Activated naive CD4-positive, alpha-beta T cell treated with anti-CD3 and anti-CD28 coated beads, Interleukin-2, amount 50 U/mL, for 72 hours (primary cell): ENCODE measurements at regions not wholly inside any gene's neighbourhood (a gene's known extent, or its start where the extent isn't known, plus 50 kb on each side); places are given as distances from the start of the nearest gene placed in this dataset.

Source experiments
- ATAC-seq, 2 donors: fragments of 150-1000 bp; cut with Tn5 transposase; 2 replicates each; pipeline ENCODE4 v1.10.0; 2021; ENCODE audit warnings: mild to moderate bottlenecking in 2 of 2, moderate library complexity in 2 of 2
- DNase-seq, 2 donors: peaks; one replicate each; pipeline ENCODE4 v3.0.0; 2021 to 2022; ENCODE audit warnings: low spot score in 2 of 2
- H3K27ac Mint-ChIP-seq, 2 donors: one replicate each; pipeline ENCODE4 v1.8.0; 2022; ENCODE audit warnings: mild to moderate bottlenecking in 2 of 2, mixed read lengths in 2 of 2
- H3K36me3 Mint-ChIP-seq, 2 donors: one replicate each; pipeline ENCODE4 v1.8.0; 2022; ENCODE audit warnings: mixed read lengths in 2 of 2
- H3K9me3 Mint-ChIP-seq, 2 donors: one replicate each; pipeline ENCODE4 v1.8.0; 2022; ENCODE audit warnings: mixed read lengths in 2 of 2

DNA sequence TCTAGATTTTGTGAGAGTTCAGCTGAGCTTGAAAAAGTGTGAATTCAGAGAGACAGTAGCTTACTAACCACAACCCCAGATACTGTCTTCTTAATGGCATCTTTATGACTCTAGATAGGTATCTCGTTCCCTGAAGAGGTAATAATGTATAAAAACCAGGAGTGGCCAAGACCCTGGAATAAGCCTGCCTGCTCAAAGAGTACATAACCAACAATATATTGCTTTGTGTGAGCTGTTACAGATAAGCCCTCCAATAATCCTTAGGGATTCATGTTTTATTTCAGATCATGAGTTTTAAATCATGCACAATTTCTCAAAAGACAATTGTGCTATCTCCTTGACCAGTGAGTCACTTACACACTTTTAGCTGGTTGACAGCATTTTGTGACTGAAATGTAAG, 327.8 kb upstream of the ADGRB3 start:
- H3K9me3 Mint-ChIP-seq = peaks cover 11 to 12% of the 10 kb centered on the region in 2 donors
- ATAC-seq (no peak), DNase-seq (no peak)
- peaks cover 0 to 5% of the 10 kb centered on the region in 2 donors for H3K36me3 Mint-ChIP-seq
- no peak overlapping the region for H3K27ac Mint-ChIP-seq

- Mint-ChIP-seq H3K9me3 (peaks cover 27 to 29% of the 10 kb centered on the region in 2 donors), H3K27ac (no peak overlapping the region), H3K36me3 (no peaks in the 10 kb centered on the region)
- DNase-seq (no peak), ATAC-seq (no peak)
Observed at GRCh38 chr6:68296126-68296525, 339.0 kb upstream of the ADGRB3 start.

- no peak overlapping the region for H3K27ac Mint-ChIP-seq
- peaks cover 22 to 27% of the 10 kb centered on the region in 2 donors for H3K9me3 Mint-ChIP-seq
- DNase-seq = no peak
- no peak for ATAC-seq
- H3K36me3 Mint-ChIP-seq = peaks cover 0 to 7% of the 10 kb centered on the region in 2 donors
Observed at GRCh38 chr6:68282646-68283045, 352.4 kb upstream of the ADGRB3 start.

- DNase-seq = no peak
- peaks cover 12 to 19% of the 10 kb centered on the region in 2 donors for H3K9me3 Mint-ChIP-seq
- no peak for ATAC-seq
- no peak overlapping the region for H3K27ac Mint-ChIP-seq
- peaks cover 0 to 3% of the 10 kb centered on the region in 2 donors for H3K36me3 Mint-ChIP-seq
Observed at GRCh38 chr6:68279793-68280557, 355.1 kb upstream of the ADGRB3 start.

DNA sequence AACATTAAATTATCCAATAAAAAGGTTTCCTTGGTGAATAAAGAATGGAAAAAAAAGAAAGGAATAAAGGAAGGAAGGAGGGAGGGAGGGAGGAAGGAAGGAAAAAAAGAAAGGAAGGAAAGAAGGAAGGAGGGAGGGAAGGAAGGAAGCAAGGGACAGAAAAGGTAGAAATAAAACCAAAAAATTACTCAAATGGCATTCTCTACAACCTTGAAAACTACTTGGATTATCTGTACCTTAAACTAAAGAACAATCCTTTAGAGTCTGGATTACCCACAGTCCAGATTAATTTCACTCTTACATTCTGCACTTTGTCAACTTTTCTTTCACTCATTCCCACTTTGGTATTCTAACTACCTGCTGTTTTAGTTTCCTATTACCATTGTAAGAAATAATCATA, 361.8 kb upstream of the ADGRB3 start:
- DNase-seq (no peak), ATAC-seq (no peak)
- no peaks in the 10 kb centered on the region for H3K36me3 Mint-ChIP-seq
- H3K9me3 Mint-ChIP-seq = peaks cover 0 to 4% of the 10 kb centered on the region in 2 donors
- H3K27ac Mint-ChIP-seq = no peak overlapping the region

- DNase-seq (no peak), ATAC-seq (no peak)
- Mint-ChIP-seq H3K9me3 (peaks cover 23 to 35% of the 10 kb centered on the region in 2 donors), H3K27ac (no peak overlapping the region), H3K36me3 (peaks cover 0 to 5% of the 10 kb centered on the region in 2 donors)
Observed at GRCh38 chr6:68256391-68256790, 378.7 kb upstream of the ADGRB3 start.

DNA sequence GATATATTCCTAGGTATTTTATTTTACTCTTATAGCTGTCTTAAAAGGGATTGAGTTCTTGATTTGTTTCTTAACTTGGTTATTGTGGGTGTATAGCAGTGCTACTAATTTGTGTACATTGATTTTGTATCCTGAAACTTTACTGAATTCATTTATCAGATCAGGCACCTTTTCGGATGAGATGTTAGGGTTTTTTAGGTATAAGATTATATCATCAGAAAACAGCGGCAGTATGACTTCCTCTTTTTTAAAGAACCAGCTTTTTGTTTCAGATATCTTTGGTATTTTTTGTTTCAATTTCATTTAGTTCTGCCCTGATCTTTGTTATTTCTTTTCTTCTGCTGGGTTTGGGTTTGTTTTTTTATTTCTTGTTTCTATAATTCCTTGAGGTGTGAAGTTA, 382.4 kb upstream of the ADGRB3 start:
- DNase-seq = no peak
- peaks cover 0 to 5% of the 10 kb centered on the region in 2 donors for H3K36me3 Mint-ChIP-seq
- peaks cover 15 to 34% of the 10 kb centered on the region in 2 donors for H3K9me3 Mint-ChIP-seq
- H3K27ac Mint-ChIP-seq = no peak overlapping the region
- no peak for ATAC-seq

GRCh38 chr6:68247782-68248181, 387.3 kb upstream of the ADGRB3 start:
- no peak for DNase-seq
- no peak for ATAC-seq
- no peak overlapping the region for H3K27ac Mint-ChIP-seq
- H3K9me3 Mint-ChIP-seq = peaks cover 9 to 15% of the 10 kb centered on the region in 2 donors
- H3K36me3 Mint-ChIP-seq = no peaks in the 10 kb centered on the region

DNA sequence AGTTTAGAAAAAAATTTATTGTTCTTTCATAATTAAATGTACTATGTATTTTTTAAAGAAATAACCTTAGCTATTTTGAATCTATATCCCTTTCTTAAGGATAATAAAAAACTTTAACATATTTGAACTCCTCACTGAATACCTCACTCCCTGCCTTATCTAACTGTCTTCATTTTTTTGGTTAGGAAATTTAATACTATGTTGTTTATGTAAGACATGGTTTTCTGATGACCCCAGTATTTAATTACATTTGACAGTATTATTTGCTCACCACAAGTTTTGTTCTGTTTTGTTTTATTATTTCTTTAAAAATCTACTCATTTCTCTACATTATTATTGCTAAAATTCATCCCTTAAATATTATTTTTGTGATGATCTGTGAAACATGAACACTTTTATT, 394.4 kb upstream of the ADGRB3 start:
- ATAC-seq (no peak), DNase-seq (no peak)
- Mint-ChIP-seq H3K27ac (no peak overlapping the region), H3K9me3 (peaks cover 0 to 6% of the 10 kb centered on the region in 2 donors), H3K36me3 (no peaks in the 10 kb centered on the region)

GRCh38 chr6:68239034-68239433, 396.0 kb upstream of the ADGRB3 start:
- peaks cover 0 to 3% of the 10 kb centered on the region in 2 donors for H3K9me3 Mint-ChIP-seq
- DNase-seq = no peak
- ATAC-seq = no peak
- H3K27ac Mint-ChIP-seq = no peak overlapping the region
- H3K36me3 Mint-ChIP-seq = no peaks in the 10 kb centered on the region

DNA sequence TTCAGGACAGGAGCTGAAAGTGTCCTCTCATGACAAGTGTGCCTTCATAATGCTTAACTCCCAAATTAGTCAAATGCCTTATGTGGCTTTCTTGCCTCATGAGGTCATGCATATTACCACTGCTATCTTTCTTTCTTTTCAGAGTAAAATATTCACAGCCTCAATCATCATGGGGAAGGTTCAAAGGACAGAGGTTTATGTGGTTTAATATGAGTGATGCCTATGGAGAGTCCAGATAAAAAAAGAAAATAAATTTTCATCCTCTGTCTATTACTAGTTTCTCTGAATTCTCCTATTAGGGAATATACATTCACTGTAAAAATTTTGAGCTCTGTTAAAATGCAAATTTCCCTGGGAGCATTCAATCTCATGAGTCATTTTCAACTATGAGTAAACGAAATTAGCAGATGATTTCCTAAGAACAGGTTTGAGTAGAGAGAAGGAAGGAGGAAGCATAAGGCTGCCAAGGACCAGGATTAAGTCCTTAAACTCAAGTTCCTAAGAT, 396.9 kb upstream of the ADGRB3 start:
- no peak for DNase-seq
- H3K36me3 Mint-ChIP-seq = no peaks in the 10 kb centered on the region
- no peak overlapping the region for H3K27ac Mint-ChIP-seq
- no peak for ATAC-seq
- H3K9me3 Mint-ChIP-seq = peaks cover 0 to 3% of the 10 kb centered on the region in 2 donors

- Mint-ChIP-seq H3K36me3 (no peaks in the 10 kb centered on the region), H3K9me3 (peaks cover 0 to 3% of the 10 kb centered on the region in 2 donors), H3K27ac (no peak overlapping the region)
- ATAC-seq (no peak), DNase-seq (no peak)
Observed at GRCh38 chr6:68237205-68237604, 397.9 kb upstream of the ADGRB3 start.

DNA sequence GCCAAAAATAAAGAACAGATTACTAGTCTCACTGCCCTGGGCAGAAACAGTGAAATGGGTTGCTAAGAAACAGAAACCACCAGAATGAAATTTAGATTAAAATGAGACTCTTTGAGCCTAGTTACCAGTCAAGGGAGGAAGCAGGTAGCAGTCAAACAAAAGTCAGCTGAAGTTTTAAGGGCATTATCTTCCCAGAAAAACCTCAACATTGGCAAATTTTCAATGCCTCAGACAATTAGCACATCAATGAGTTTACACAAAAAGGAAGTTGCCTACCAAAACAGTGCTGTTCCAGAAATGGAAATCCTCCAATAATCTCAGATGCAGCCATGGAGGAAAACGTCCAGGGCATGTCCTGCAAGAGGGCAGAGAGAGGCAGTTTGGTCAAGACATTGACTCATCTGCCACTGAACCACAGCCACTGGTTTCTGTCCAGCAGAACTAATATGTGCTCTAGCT, 399.7 kb upstream of the ADGRB3 start:
- Mint-ChIP-seq H3K36me3 (no peaks in the 10 kb centered on the region), H3K27ac (no peak overlapping the region), H3K9me3 (peaks cover 0 to 3% of the 10 kb centered on the region in 2 donors)
- no peak for ATAC-seq
- DNase-seq = no peak

DNA sequence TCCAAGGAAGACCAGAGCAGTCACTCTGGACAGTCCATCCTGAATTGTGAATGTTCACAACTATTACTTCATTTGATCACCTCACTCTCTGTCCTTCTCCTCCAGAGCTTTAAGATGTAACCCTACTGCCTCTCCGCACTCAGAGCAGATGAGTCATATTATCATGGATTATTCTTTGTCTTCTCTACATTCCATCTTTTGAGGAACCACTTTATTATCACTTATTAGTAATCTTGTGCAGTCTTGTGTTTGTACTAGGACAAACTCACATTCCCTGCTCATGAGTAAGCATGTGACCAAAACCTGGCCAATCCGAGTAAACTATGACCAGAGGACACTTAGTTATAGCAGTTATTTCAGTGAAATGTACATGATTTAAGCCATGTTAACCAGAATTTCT, 401.5 kb upstream of the ADGRB3 start:
- ATAC-seq = no peak
- peaks cover 0 to 3% of the 10 kb centered on the region in 2 donors for H3K9me3 Mint-ChIP-seq
- H3K27ac Mint-ChIP-seq = no peak overlapping the region
- H3K36me3 Mint-ChIP-seq = no peaks in the 10 kb centered on the region
- DNase-seq = no peak

- no peak for ATAC-seq
- Mint-ChIP-seq H3K9me3 (peaks cover 11 to 12% of the 10 kb centered on the region in 2 donors), H3K27ac (no peak overlapping the region), H3K36me3 (no peaks in the 10 kb centered on the region)
- DNase-seq = no peak
Observed at GRCh38 chr6:68229566-68229965, 405.5 kb upstream of the ADGRB3 start.

GRCh38 chr6:68226460-68226859, 408.6 kb upstream of the ADGRB3 start:
- ATAC-seq = no peak
- Mint-ChIP-seq H3K27ac (no peak overlapping the region), H3K9me3 (peaks cover 12 to 14% of the 10 kb centered on the region in 2 donors), H3K36me3 (no peaks in the 10 kb centered on the region)
- no peak for DNase-seq

GRCh38 chr6:68225729-68226128, 409.4 kb upstream of the ADGRB3 start:
- no peak overlapping the region for H3K27ac Mint-ChIP-seq
- ATAC-seq = no peak

GRCh38 chr6:68211242-68211795, 423.8 kb upstream of the ADGRB3 start:
- DNase-seq (no peak), ATAC-seq (no peak)
- Mint-ChIP-seq H3K9me3 (peaks cover 34 to 36% of the 10 kb centered on the region in 2 donors), H3K27ac (no peak overlapping the region), H3K36me3 (no peaks in the 10 kb centered on the region)

More at GRCh38 chr6:68225729-68226128, 409.4 kb upstream of the ADGRB3 start:
- no peak for DNase-seq
- Mint-ChIP-seq H3K36me3 (no peaks in the 10 kb centered on the region), H3K9me3 (peaks cover 12 to 14% of the 10 kb centered on the region in 2 donors)
